Neural cell (in vitro differentiated cells): ENCODE measurements at regions not wholly inside any gene's neighbourhood (a gene's known extent, or its start where the extent isn't known, plus 50 kb on each side); places are given as distances from the start of the nearest gene placed in this dataset.

ENCODE experiments used
- H2AFZ ChIP-seq: fragments of 200-600, 300-800 bp; sonication (generic), shearing (Covaris generic); 2 replicates; pipeline ENCODE4 v1.6.0; 2014; ENCODE audit warnings: low read depth, mild to moderate bottlenecking, antibody characterized with exemption, low read length, moderate library complexity
- H3F3A ChIP-seq: fragments of 200-600 bp; shearing (Covaris generic); 2 replicates; pipeline ENCODE4 v1.6.1; 2016; ENCODE audit warnings: mild to moderate bottlenecking, moderate library complexity, mixed read lengths, antibody characterized with exemption, low read length; ENCODE audit not compliant: insufficient read depth, poor library complexity, severe bottlenecking
- H3K27ac ChIP-seq: fragments of 200-600, 300-800 bp; sonication (generic), shearing (Covaris generic); 2 replicates; pipeline ENCODE4 v1.5.1; 2014; ENCODE audit warnings: mild to moderate bottlenecking, low read length, moderate library complexity
- H3K27me3 ChIP-seq: fragments of 300-800, 200-600 bp; sonication (generic), shearing (Covaris generic); 2 replicates; pipeline ENCODE4 v1.6.0; 2014; ENCODE audit warnings: mild to moderate bottlenecking, low read depth, low read length, moderate library complexity; ENCODE audit not compliant: insufficient read depth
- H3K36me3 ChIP-seq: fragments of 300-800, 200-600 bp; sonication (generic), shearing (Covaris generic); 2 replicates; pipeline ENCODE4 v1.5.1; 2014; ENCODE audit warnings: mild to moderate bottlenecking, antibody characterized with exemption, low read length, moderate library complexity; ENCODE audit not compliant: insufficient read depth
- H3K4me2 ChIP-seq: fragments of 300-800, 200-600 bp; sonication (generic), shearing (Covaris generic); 2 replicates; pipeline ENCODE4 v1.6.0; 2014; ENCODE audit warnings: mild to moderate bottlenecking, low read length
- H3K4me3 ChIP-seq: fragments of 300-800, 200-600 bp; sonication (generic), shearing (Covaris generic); 2 replicates; pipeline ENCODE4 v1.5.1; 2014; ENCODE audit warnings: mild to moderate bottlenecking, low read length, moderate library complexity
- H3K79me2 ChIP-seq: fragments of 200-600 bp; shearing (Covaris generic); replicated peaks from 2 replicates; pipeline ENCODE4 v1.6.0; 2014; ENCODE audit warnings: mild to moderate bottlenecking, low read length, moderate library complexity; ENCODE audit not compliant: insufficient read depth
- H3K9ac ChIP-seq: fragments of 300-800, 200-600 bp; sonication (generic), shearing (Covaris generic); 2 replicates; pipeline ENCODE4 v1.6.1; 2016; ENCODE audit warnings: mild to moderate bottlenecking, low read length, mixed read lengths
- H3K9me2 ChIP-seq: fragments of 200-600 bp; shearing (Covaris generic); 2 replicates; pipeline ENCODE4 v1.6.1; 2016; ENCODE audit warnings: mild to moderate bottlenecking, low read length, mixed read lengths; ENCODE audit not compliant: insufficient read depth
- H3K9me3 ChIP-seq: fragments of 200-600, 300-800 bp; sonication (generic), shearing (Covaris generic); 2 replicates; pipeline ENCODE4 v1.6.1; 2016; ENCODE audit warnings: mild to moderate bottlenecking, mixed run types, low read length, moderate library complexity, mixed read lengths
- H4K20me1 ChIP-seq: fragments of 200-600 bp; shearing (Covaris generic); 2 replicates; pipeline ENCODE4 v1.6.1; 2016; ENCODE audit warnings: mild to moderate bottlenecking, mixed run types; ENCODE audit not compliant: insufficient read depth
- EP300 ChIP-seq: fragments of 450-650 bp; conservative IDR thresholded peaks from 2 replicates; pipeline ENCODE4 v1.6.1; 2014; ENCODE audit warnings: antibody characterized with exemption, mild to moderate bottlenecking, moderate library complexity; ENCODE audit not compliant: poor library complexity, severe bottlenecking
- EZH2 ChIP-seq: fragments of 200-600, 300-800 bp; shearing (Covaris generic), sonication (generic); IDR thresholded peaks from 2 replicates; pipeline ENCODE4 v1.6.1; 2014; ENCODE audit warnings: antibody characterized with exemption, low read length, borderline replicate concordance, mild to moderate bottlenecking; ENCODE audit not compliant: insufficient read depth, poor library complexity, severe bottlenecking
- MXI1 ChIP-seq: fragments of 450-650 bp; conservative IDR thresholded peaks from 2 replicates; pipeline ENCODE4 v1.6.1; 2014; ENCODE audit warnings: antibody characterized with exemption, mild to moderate bottlenecking; ENCODE audit not compliant: poor library complexity, severe bottlenecking
- POLR2AphosphoS5 ChIP-seq: IDR thresholded peaks from 2 replicates; pipeline ENCODE4 v1.6.1; 2012
- RAD21 ChIP-seq: fragments of 450-650 bp; conservative IDR thresholded peaks from 2 replicates; pipeline ENCODE4 v1.6.1; 2014; ENCODE audit warnings: antibody characterized with exemption, mild to moderate bottlenecking, moderate library complexity
- SMC3 ChIP-seq: fragments of 450-650 bp; conservative IDR thresholded peaks from 2 replicates; pipeline ENCODE4 v1.6.1; 2014; ENCODE audit warnings: antibody characterized with exemption, mild to moderate bottlenecking, moderate library complexity; ENCODE audit not compliant: poor library complexity
- TAF1 ChIP-seq: IDR thresholded peaks from 2 replicates; pipeline ENCODE4 v1.6.1; 2012; ENCODE audit warnings: low read depth
- TF ChIP-seq, protein P1 (sequence below): IDR thresholded peaks from 2 replicates; pipeline ENCODE4 v1.6.1; 2012; ENCODE audit warnings: borderline replicate concordance
- TF ChIP-seq, protein P2 (sequence below): fragments of 450-650 bp; IDR thresholded peaks from 2 replicates; pipeline ENCODE4 v1.5.1; 2014; ENCODE audit warnings: antibody characterized with exemption, mild to moderate bottlenecking, moderate library complexity; ENCODE audit not compliant: poor library complexity, severe bottlenecking

DNA sequence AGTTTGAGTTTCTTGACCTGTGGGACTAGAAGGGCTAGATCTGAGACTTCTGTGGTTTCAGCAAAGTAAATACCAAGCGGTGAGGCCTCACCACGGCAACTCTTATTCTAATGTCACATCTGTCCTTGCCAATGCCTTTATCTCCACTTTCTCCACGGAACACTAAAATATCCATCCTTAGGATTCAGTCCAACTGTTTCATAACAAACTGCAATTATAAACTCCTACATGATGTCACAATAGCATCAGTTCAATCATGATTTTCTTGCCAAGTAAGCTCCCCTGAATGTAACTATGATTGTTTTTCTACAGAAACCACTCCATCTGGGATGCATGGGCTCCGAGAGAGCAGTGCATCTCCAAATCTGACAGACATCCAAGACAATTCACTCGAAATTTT lies 79.6 kb downstream of the LRATD1 start:
- Histone ChIP-seq H2AFZ (no peak overlapping the region), H3F3A (no peaks in the 10 kb centered on the region), H3K27ac (no peak overlapping the region), H3K9ac (no peak overlapping the region), H3K4me3 (no peak overlapping the region), H3K9me2 (no peaks in the 10 kb centered on the region), H3K27me3 (no peaks in the 10 kb centered on the region), H4K20me1 (no peaks in the 10 kb centered on the region), H3K36me3 (no peaks in the 10 kb centered on the region), H3K79me2 (no peaks in the 10 kb centered on the region), H3K9me3 (no peaks in the 10 kb centered on the region), H3K4me2 (no peak overlapping the region)
- TF ChIP-seq, protein P1, sequence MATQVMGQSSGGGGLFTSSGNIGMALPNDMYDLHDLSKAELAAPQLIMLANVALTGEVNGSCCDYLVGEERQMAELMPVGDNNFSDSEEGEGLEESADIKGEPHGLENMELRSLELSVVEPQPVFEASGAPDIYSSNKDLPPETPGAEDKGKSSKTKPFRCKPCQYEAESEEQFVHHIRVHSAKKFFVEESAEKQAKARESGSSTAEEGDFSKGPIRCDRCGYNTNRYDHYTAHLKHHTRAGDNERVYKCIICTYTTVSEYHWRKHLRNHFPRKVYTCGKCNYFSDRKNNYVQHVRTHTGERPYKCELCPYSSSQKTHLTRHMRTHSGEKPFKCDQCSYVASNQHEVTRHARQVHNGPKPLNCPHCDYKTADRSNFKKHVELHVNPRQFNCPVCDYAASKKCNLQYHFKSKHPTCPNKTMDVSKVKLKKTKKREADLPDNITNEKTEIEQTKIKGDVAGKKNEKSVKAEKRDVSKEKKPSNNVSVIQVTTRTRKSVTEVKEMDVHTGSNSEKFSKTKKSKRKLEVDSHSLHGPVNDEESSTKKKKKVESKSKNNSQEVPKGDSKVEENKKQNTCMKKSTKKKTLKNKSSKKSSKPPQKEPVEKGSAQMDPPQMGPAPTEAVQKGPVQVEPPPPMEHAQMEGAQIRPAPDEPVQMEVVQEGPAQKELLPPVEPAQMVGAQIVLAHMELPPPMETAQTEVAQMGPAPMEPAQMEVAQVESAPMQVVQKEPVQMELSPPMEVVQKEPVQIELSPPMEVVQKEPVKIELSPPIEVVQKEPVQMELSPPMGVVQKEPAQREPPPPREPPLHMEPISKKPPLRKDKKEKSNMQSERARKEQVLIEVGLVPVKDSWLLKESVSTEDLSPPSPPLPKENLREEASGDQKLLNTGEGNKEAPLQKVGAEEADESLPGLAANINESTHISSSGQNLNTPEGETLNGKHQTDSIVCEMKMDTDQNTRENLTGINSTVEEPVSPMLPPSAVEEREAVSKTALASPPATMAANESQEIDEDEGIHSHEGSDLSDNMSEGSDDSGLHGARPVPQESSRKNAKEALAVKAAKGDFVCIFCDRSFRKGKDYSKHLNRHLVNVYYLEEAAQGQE, result no peak
- TF ChIP-seq, protein P2, sequence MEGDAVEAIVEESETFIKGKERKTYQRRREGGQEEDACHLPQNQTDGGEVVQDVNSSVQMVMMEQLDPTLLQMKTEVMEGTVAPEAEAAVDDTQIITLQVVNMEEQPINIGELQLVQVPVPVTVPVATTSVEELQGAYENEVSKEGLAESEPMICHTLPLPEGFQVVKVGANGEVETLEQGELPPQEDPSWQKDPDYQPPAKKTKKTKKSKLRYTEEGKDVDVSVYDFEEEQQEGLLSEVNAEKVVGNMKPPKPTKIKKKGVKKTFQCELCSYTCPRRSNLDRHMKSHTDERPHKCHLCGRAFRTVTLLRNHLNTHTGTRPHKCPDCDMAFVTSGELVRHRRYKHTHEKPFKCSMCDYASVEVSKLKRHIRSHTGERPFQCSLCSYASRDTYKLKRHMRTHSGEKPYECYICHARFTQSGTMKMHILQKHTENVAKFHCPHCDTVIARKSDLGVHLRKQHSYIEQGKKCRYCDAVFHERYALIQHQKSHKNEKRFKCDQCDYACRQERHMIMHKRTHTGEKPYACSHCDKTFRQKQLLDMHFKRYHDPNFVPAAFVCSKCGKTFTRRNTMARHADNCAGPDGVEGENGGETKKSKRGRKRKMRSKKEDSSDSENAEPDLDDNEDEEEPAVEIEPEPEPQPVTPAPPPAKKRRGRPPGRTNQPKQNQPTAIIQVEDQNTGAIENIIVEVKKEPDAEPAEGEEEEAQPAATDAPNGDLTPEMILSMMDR, result no peak
- TF ChIP-seq POLR2AphosphoS5 (no peak), MXI1 (no peak), TAF1 (no peak), EZH2 (no peak), RAD21 (no peak), EP300 (no peak), SMC3 (no peak)

DNA sequence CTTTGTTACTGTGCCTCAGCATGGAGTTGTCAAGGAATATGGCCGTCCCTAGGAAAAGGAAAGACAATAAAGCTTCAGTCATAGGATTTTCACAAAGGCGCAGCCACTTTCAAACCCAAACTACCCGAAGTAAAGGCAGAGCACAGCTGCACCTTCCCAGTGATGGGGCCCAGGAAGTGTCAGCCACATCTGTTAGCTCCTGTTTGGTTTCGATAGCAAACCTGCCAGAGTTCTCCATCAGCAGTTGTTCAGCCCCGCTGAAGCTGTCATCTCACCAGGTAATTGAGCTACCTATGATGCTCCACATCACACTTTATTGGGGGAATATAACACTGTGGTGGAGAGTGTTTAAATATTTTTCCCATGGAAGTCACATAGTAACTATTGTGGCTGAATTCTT lies 80.7 kb downstream of the LRATD1 start:
- no peak overlapping the region for H3K27ac ChIP-seq
- H3K9me2 ChIP-seq, result no peaks in the 10 kb centered on the region
- no peaks in the 10 kb centered on the region for H4K20me1 ChIP-seq
- no peaks in the 10 kb centered on the region for H3K9me3 ChIP-seq
- H3K79me2 ChIP-seq, result no peaks in the 10 kb centered on the region
- no peaks in the 10 kb centered on the region for H3K36me3 ChIP-seq
- H3K4me2 ChIP-seq, result no peak overlapping the region
- H3F3A ChIP-seq, result no peaks in the 10 kb centered on the region
- H3K27me3 ChIP-seq, result no peaks in the 10 kb centered on the region
- no peak overlapping the region for H3K4me3 ChIP-seq
- H3K9ac ChIP-seq, result no peak overlapping the region
- TF ChIP-seq POLR2AphosphoS5 (no peak), EZH2 (no peak), EP300 (peak; percentile 51)
- H2AFZ ChIP-seq, result no peak overlapping the region

DNA sequence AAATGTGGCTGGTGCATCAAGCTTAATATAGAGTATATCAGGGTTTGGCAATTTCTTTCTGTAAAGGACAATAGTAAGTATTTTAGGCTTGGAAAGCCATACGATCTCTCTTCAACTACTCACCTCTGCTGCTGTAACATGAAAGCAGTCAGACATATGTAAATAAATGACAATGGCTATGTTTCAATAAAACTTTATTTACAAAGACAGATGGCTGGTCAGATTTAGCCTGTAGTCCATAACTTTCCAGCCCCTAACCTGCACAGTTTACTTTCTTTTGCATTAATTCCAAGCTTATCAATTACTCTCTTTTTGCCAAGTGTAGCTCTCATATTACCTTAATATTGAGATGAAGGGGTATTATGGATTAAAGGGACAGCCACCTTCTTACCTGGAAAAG lies 83.1 kb downstream of the LRATD1 start:
- Histone ChIP-seq H3K9me2 (no peaks in the 10 kb centered on the region), H2AFZ (no peak overlapping the region), H3K9ac (no peak overlapping the region), H3K36me3 (no peaks in the 10 kb centered on the region), H3K9me3 (no peaks in the 10 kb centered on the region), H3K79me2 (no peaks in the 10 kb centered on the region), H3F3A (no peaks in the 10 kb centered on the region), H4K20me1 (no peaks in the 10 kb centered on the region), H3K27ac (no peak overlapping the region), H3K27me3 (no peaks in the 10 kb centered on the region), H3K4me2 (no peak overlapping the region), H3K4me3 (no peak overlapping the region)
- TF ChIP-seq SMC3 (no peak), TAF1 (no peak), EZH2 (no peak), EP300 (no peak), RAD21 (no peak), POLR2AphosphoS5 (no peak), MXI1 (no peak)
- TF ChIP-seq, protein P1, result no peak
- TF ChIP-seq, protein P2, result no peak
